Vagina (tissue), 2 donors: ENCODE measurements at regions not wholly inside any gene's neighbourhood (a gene's known extent, or its start where the extent isn't known, plus 50 kb on each side); places are given as distances from the start of the nearest gene placed in this dataset.

Experiments used
- POLR2A ChIP-seq, 2 donors: fragments of 450-650 bp; IDR thresholded peaks; one replicate each; pipeline ENCODE4 v1.6.1; 2017; ENCODE audit warnings: antibody characterized with exemption in 2 of 2, mild to moderate bottlenecking in 2 of 2, moderate library complexity in 2 of 2
- POLR2AphosphoS5 ChIP-seq, 2 donors: sonication (generic); formaldehyde crosslinking; IDR thresholded peaks; one replicate each; pipeline ENCODE4 v1.9.0; 2017; ENCODE audit warnings: antibody characterized with exemption in 2 of 2, mild to moderate bottlenecking in 2 of 2, low read depth in 1 of 2; ENCODE audit not compliant: insufficient read depth in 1 of 2
- TF ChIP-seq, protein P1 (sequence below), 3 experiments: fragments of 450-650 bp in 2 of 3; fragments of 200-600 bp in 1 of 3; sonication (generic) in 1 of 3; IDR thresholded peaks; one replicate each; pipeline ENCODE4 v1.5.1; 2017 to 2019; ENCODE audit warnings: antibody characterized with exemption in 3 of 3, mild to moderate bottlenecking in 2 of 3, moderate library complexity in 2 of 3

DNA sequence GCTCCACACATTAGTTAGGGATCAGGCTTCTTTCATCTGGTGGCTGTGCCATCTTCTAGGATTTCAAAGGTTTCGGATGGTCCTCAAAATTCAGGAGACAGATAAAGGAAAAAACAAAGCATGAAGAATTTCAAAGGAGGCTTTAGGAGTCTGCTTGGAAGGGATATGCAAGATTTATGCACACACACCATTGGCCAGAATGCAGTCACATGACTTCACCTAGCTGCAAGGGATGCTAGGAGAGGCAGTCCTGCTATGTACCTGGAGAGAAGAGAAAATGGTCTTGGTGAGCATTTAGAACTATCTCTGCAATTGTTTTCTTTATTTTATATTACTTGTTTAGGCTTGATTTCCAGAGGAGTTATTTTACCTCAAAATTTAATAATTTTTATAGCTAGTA, 174.6 kb downstream of the PCTP start:
- TF ChIP-seq, protein P1, sequence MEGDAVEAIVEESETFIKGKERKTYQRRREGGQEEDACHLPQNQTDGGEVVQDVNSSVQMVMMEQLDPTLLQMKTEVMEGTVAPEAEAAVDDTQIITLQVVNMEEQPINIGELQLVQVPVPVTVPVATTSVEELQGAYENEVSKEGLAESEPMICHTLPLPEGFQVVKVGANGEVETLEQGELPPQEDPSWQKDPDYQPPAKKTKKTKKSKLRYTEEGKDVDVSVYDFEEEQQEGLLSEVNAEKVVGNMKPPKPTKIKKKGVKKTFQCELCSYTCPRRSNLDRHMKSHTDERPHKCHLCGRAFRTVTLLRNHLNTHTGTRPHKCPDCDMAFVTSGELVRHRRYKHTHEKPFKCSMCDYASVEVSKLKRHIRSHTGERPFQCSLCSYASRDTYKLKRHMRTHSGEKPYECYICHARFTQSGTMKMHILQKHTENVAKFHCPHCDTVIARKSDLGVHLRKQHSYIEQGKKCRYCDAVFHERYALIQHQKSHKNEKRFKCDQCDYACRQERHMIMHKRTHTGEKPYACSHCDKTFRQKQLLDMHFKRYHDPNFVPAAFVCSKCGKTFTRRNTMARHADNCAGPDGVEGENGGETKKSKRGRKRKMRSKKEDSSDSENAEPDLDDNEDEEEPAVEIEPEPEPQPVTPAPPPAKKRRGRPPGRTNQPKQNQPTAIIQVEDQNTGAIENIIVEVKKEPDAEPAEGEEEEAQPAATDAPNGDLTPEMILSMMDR (IDR thresholded peaks at IDR 0.05): no peak
- TF ChIP-seq POLR2AphosphoS5 (IDR thresholded peaks at IDR 0.05; ENCODE audit: insufficient read depth in 1 of 2, low read depth in 1 of 2): no peak
- TF ChIP-seq POLR2A (IDR thresholded peaks at IDR 0.05): no peak
